VCaP (cell line): ENCODE measurements at regions not wholly inside any gene's neighbourhood (a gene's known extent, or its start where the extent isn't known, plus 50 kb on each side); places are given as distances from the start of the nearest gene placed in this dataset.

Experiments
- H3K27ac ChIP-seq: fragments of 450-650 bp; 2 replicates; pipeline ENCODE4 v1.5.1; 2017
- CTCF ChIP-seq: fragments of 450-650 bp; conservative IDR thresholded peaks from 2 replicates; pipeline ENCODE4 v1.5.1; 2017; ENCODE audit warnings: mild to moderate bottlenecking, moderate library complexity

GRCh38 chr20:58094160-58094559 is 134.3 kb downstream of the ANKRD60 start:
- no peak for TF ChIP-seq CTCF
- H3K27ac ChIP-seq: no peak overlapping the region

DNA sequence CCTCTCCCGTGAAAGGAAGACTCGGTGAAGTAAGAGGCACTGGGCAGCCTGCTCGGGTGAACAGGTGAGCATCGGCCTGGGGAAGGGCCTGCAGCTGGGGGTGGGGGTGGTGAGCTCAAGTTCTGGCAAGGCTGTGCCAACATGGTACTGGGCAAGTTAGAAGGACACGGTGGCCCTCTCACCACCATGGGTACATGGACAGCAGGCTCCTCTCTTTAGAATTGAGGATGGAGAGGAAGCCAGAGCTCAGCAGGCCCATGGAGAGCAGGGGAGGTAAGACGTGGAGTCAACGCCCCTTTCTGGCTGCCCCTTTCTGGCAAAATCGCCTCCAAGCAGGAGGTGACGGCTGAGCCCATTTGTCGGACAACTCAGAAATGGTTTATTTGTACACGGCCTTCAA is 135.6 kb downstream of the ANKRD60 start:
- no peak for TF ChIP-seq CTCF
- H3K27ac ChIP-seq: no peak overlapping the region

DNA sequence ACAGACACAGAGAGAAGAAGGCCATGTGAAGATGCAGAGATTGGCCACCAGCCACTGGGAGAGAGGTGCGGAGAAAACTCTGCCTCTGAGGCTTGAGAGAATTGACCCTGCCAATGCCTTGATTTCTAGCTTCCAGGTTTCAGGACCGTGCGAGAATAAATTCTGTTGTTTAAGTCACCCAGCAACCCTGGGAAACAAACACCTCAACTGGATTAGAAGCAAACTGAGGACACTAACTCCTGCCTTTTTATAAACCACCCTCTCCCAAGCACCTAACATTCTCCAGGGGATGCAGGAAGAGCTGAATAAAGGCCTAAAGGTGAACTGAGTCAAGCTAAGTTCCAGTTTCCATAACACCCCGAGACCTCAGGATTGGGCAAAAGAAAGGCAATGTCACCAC is 136.1 kb downstream of the ANKRD60 start:
- H3K27ac ChIP-seq: no peak overlapping the region
- TF ChIP-seq CTCF: no peak

- no peak for TF ChIP-seq CTCF
- H3K27ac ChIP-seq: no peak overlapping the region
Observed at GRCh38 chr20:58091810-58092209, 136.6 kb downstream of the ANKRD60 start.

- no peak for TF ChIP-seq CTCF
- H3K27ac ChIP-seq: no peak overlapping the region
Observed at GRCh38 chr20:58090161-58090560, 138.3 kb downstream of the ANKRD60 start.

GRCh38 chr20:58088625-58089024 is 139.8 kb downstream of the ANKRD60 start:
- no peak overlapping the region for H3K27ac ChIP-seq
- no peak for TF ChIP-seq CTCF

GRCh38 chr20:58088105-58088504 is 140.3 kb downstream of the ANKRD60 start:
- TF ChIP-seq CTCF: no peak
- H3K27ac ChIP-seq: no peak overlapping the region

- H3K27ac ChIP-seq: peak overlapping the region; percentile 25; the same call in 1 of the 2 replicates
- no peak; the same call in none of the 2 replicates for TF ChIP-seq CTCF
Observed at GRCh38 chr20:58087562-58087858, 140.9 kb downstream of the ANKRD60 start.
